ENCODE measurements at regions not wholly inside any gene's neighbourhood (a gene's known extent, or its start where the extent isn't known, plus 50 kb on each side); places are given as distances from the start of the nearest gene placed in this dataset.

DNA sequence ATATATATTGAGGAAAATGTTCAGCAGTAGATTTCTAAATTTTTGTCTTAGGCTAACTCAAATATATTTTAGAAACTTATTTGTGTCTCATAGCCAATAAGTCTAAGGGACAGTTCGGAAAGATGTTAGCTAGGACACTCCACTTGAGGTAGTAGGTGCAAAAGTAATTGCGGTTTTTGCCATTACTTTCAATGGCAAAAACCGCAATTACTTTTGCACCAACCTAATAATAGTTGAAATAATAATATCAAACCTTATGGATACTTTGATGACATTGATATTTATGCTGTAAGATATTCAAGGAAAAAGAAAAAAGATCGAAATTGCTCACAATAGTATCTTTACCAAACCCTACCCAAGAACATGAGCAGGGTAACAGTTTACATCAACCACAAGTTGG lies 555.5 kb upstream of the ST8SIA4 start:
- Histone ChIP-seq H3K4me1 (ENCODE audit: insufficient read depth, low read length) (no peaks in the 10 kb centered on the region), H2AK5ac (ENCODE audit: insufficient read length, low read length) (no peak overlapping the region), H3K27ac (ENCODE audit: insufficient read length, low read depth, low read length) (no peak overlapping the region), H3K79me2 (ENCODE audit: insufficient read depth, low read length) (no peaks in the 10 kb centered on the region), H3K14ac (ENCODE audit: insufficient read depth, low read length) (no peak overlapping the region), H2BK20ac (ENCODE audit: low read depth, low read length, poor library complexity, severe bottlenecking) (no peak overlapping the region), H3T11ph (ENCODE audit: low read length) (no peak overlapping the region), H4K5ac (ENCODE audit: insufficient read length, low read depth, low read length) (no peak overlapping the region), H3K56ac (ENCODE audit: insufficient read length, low read depth, low read length) (no peak overlapping the region), H3K23ac (ENCODE audit: insufficient read length, low read depth, low read length) (no peak overlapping the region), H3K9ac (ENCODE audit: extremely low read depth, insufficient read length, low read length) (no peak overlapping the region), H3K18ac (ENCODE audit: insufficient read length, low read depth, low read length) (no peak overlapping the region), H2BK15ac (ENCODE audit: low read depth, low read length) (no peak overlapping the region), H3K79me1 (ENCODE audit: insufficient read depth, low read depth, low read length, poor library complexity, severe bottlenecking) (no peaks in the 10 kb centered on the region), H2BK5ac (ENCODE audit: insufficient read length, low read length) (no peak overlapping the region), H2AFZ (ENCODE audit: low read length) (no peak overlapping the region), H2BK12ac (ENCODE audit: insufficient read length, low read depth, low read length) (no peak overlapping the region), H3K4ac (ENCODE audit: low read depth, low read length) (no peak overlapping the region), H4K91ac (ENCODE audit: insufficient read length, low read depth, low read length) (no peak overlapping the region), H2BK120ac (ENCODE audit: low read depth, low read length, poor library complexity, severe bottlenecking) (no peak overlapping the region), H3K9me3 (ENCODE audit: control insufficient read depth, low read depth, low read length) (no peaks in the 10 kb centered on the region), H3K23me2 (ENCODE audit: insufficient read length, low read depth, low read length, poor library complexity, severe bottlenecking) (no peaks in the 10 kb centered on the region), H4K20me1 (ENCODE audit: control insufficient read depth, insufficient read depth, insufficient read length) (no peaks in the 10 kb centered on the region), H3K27me3 (ENCODE audit: insufficient read depth, low read length) (no peaks in the 10 kb centered on the region), H4K8ac (replicated peaks; ENCODE audit: insufficient read length, low read depth, low read length) (no peak overlapping the region), H3K4me2 (ENCODE audit: insufficient read depth, insufficient read length, low read length) (no peak overlapping the region)
- no peak for DNase-seq
- H3K9me3 Mint-ChIP-seq, result no peaks in the 10 kb centered on the region
- H3K36me3 Mint-ChIP-seq (ENCODE audit: insufficient read depth in 1 of 3, low read depth in 3 of 3), result no peaks in the 10 kb centered on the region
- no peaks in the 10 kb centered on the region for H3K4me1 Mint-ChIP-seq
- H3K27ac Mint-ChIP-seq, result no peak overlapping the region
- TF ChIP-seq CTCF (conservative IDR thresholded peaks at IDR 0.05), result no peak
- H3K27me3 Mint-ChIP-seq (ENCODE audit: low read depth), result no peaks in the 10 kb centered on the region
- no CpG with 5 or more reads among the region's 4 CpGs for WGBS (ENCODE audit: extremely low coverage, insufficient read length, low lambda C conversion rate)
- no peak overlapping the region for H3K4me3 Mint-ChIP-seq

Measured in H9 (cell line).